IMR-90 (cell line): ENCODE measurements at regions not wholly inside any gene's neighbourhood (a gene's known extent, or its start where the extent isn't known, plus 50 kb on each side); places are given as distances from the start of the nearest gene placed in this dataset.

Experiments
- ATAC-seq: fragments of 200-7000 bp; cut with Tn5 transposase; 2 replicates; pipeline ENCODE4 v1.9.1; 2020; ENCODE audit warnings: low read depth, mild to moderate bottlenecking, moderate library complexity
- BruUV-seq: library from RNA; stranded (reverse); fragments of 400-500 nt; replicated peaks from 2 replicates; lab custom pipeline; 2021; lab: Mats Ljungman, UMichigan
- CTCF ChIA-PET: fragments of 300-600 bp; formaldehyde crosslinking; extraction: SDS; loops from one replicate; lab custom pipeline; 2021; ENCODE audit warnings: antibody characterized with exemption; lab: Yijun Ruan, JAX
- POLR2A ChIA-PET: fragments of 300-600 bp; sonication (Branson Sonifier 250); formaldehyde crosslinking; loops from one replicate; lab custom pipeline; 2022; ENCODE audit warnings: antibody characterized with exemption; ENCODE audit not compliant: unreplicated experiment; lab: Charles Lee
- DNase-seq: peaks from one replicate; pipeline ENCODE4 v3.0.0; 2013
- H2AFZ ChIP-seq: replicated peaks from 2 replicates; pipeline ENCODE3; 2013; ENCODE audit warnings: low read length, mild to moderate bottlenecking; ENCODE audit not compliant: poor library complexity
- H2AK5ac ChIP-seq: 2 replicates; pipeline ENCODE4 v1.6.1; 2013; ENCODE audit warnings: low read depth, low read length, inconsistent platforms
- H2AK9ac ChIP-seq: replicated peaks from 2 replicates; pipeline ENCODE3; 2013; ENCODE audit warnings: mild to moderate bottlenecking, low read depth, low read length, moderate library complexity; ENCODE audit not compliant: poor library complexity
- H2BK120ac ChIP-seq: 2 replicates; pipeline ENCODE4 v1.6.1; 2013; ENCODE audit warnings: low read depth, low read length, inconsistent platforms
- H2BK15ac ChIP-seq: 3 replicates; pipeline ENCODE4 v1.6.1; 2013; ENCODE audit warnings: low read depth, low read length, inconsistent platforms
- H2BK20ac ChIP-seq: 2 replicates; pipeline ENCODE4 v1.6.1; 2013; ENCODE audit warnings: low read depth, mild to moderate bottlenecking, inconsistent platforms, low read length, moderate library complexity
- H2BK5ac ChIP-seq: 2 replicates; pipeline ENCODE4 v1.6.1; 2013; ENCODE audit warnings: mild to moderate bottlenecking, low read depth, low read length, inconsistent platforms; ENCODE audit not compliant: poor library complexity, severe bottlenecking
- H3K14ac ChIP-seq: replicated peaks from 2 replicates; pipeline ENCODE4 v1.6.1; 2013; ENCODE audit warnings: low read depth, low read length, inconsistent platforms
- H3K18ac ChIP-seq: 2 replicates; pipeline ENCODE4 v1.6.1; 2013; ENCODE audit warnings: low read depth, low read length, control low read depth
- H3K23ac ChIP-seq: 2 replicates; pipeline ENCODE4 v1.6.1; 2013; ENCODE audit warnings: low read depth, low read length, inconsistent platforms
- H3K27ac ChIP-seq: 2 replicates; pipeline ENCODE4 v1.5.1; 2013; ENCODE audit warnings: mild to moderate bottlenecking, control low read depth, low read length; ENCODE audit not compliant: insufficient read depth
- H3K27me3 ChIP-seq: 2 replicates; pipeline ENCODE4 v1.6.1; 2013; ENCODE audit warnings: low read length; ENCODE audit not compliant: control insufficient read depth, insufficient read depth
- H3K36me3 ChIP-seq: 2 replicates; pipeline ENCODE4 v1.6.1; 2013; ENCODE audit warnings: low read length, mixed read lengths; ENCODE audit not compliant: control insufficient read depth, insufficient read depth
- H3K4ac ChIP-seq: 2 replicates; pipeline ENCODE4 v1.6.1; 2013; ENCODE audit warnings: low read depth, low read length, inconsistent platforms
- H3K4me1 ChIP-seq: 2 replicates; pipeline ENCODE4 v1.6.1; 2013; ENCODE audit warnings: low read length, mixed read lengths; ENCODE audit not compliant: control insufficient read depth, insufficient read depth
- H3K4me2 ChIP-seq: 2 replicates; pipeline ENCODE4 v1.6.1; 2013; ENCODE audit warnings: low read depth, mild to moderate bottlenecking, control low read depth, low read length, moderate library complexity
- H3K4me3 ChIP-seq: 2 replicates; pipeline ENCODE4 v1.5.1; 2013; ENCODE audit warnings: low read depth, mild to moderate bottlenecking, control low read depth, low read length, moderate library complexity; ENCODE audit not compliant: insufficient read depth
- H3K56ac ChIP-seq: 2 replicates; pipeline ENCODE4 v1.6.1; 2013; ENCODE audit warnings: low read length, inconsistent platforms; ENCODE audit not compliant: insufficient read depth; ENCODE audit errors: extremely low read depth
- H3K79me1 ChIP-seq, 2 experiments: 2 replicates each; pipeline ENCODE4 v1.6.1; 2013; ENCODE audit warnings: low read length in 2 of 2, inconsistent platforms in 1 of 2, low read depth in 1 of 2
- H3K9ac ChIP-seq: 2 replicates; pipeline ENCODE4 v1.6.1; 2013; ENCODE audit warnings: low read depth, low read length, control low read depth
- H3K9me1 ChIP-seq: 2 replicates; pipeline ENCODE4 v1.6.1; 2013; ENCODE audit warnings: low read length, inconsistent platforms; ENCODE audit not compliant: insufficient read depth
- H3K9me3 ChIP-seq: 2 replicates; pipeline ENCODE4 v1.6.1; 2013; ENCODE audit warnings: low read length; ENCODE audit not compliant: control insufficient read depth, insufficient read depth
- H4K20me1 ChIP-seq: 2 replicates; pipeline ENCODE4 v1.6.1; 2013; ENCODE audit warnings: low read length, inconsistent platforms; ENCODE audit not compliant: insufficient read depth
- H4K5ac ChIP-seq: 2 replicates; pipeline ENCODE4 v1.6.1; 2013; ENCODE audit warnings: mild to moderate bottlenecking, low read depth, low read length, control low read depth
- H4K8ac ChIP-seq, 2 experiments: 2 replicates each; pipeline ENCODE4 v1.6.1; 2013; ENCODE audit warnings: low read depth in 2 of 2, low read length in 2 of 2, control low read depth in 1 of 2, inconsistent platforms in 1 of 2
- H4K91ac ChIP-seq: 2 replicates; pipeline ENCODE4 v1.6.1; 2013; ENCODE audit warnings: low read depth, low read length, inconsistent platforms; ENCODE audit not compliant: insufficient read depth
- BHLHE40 ChIP-seq: fragments of 150-350 bp; IDR thresholded peaks from 2 replicates; pipeline ENCODE4 v1.6.1; 2016; ENCODE audit warnings: mild to moderate bottlenecking, low read depth, low read length
- CEBPB ChIP-seq: IDR thresholded peaks from 2 replicates; pipeline ENCODE4 v1.6.1; 2012; ENCODE audit warnings: low read depth, low read length, improper control_type of control experiment
- CHD1 ChIP-seq: IDR thresholded peaks from 2 replicates; pipeline ENCODE4 v1.6.1; 2012; ENCODE audit warnings: low read depth, low read length, improper control_type of control experiment
- FOS ChIP-seq: fragments of 150-350 bp; IDR thresholded peaks from 2 replicates; pipeline ENCODE4 v1.6.1; 2016; ENCODE audit warnings: low read depth, low read length
- MAFK ChIP-seq: IDR thresholded peaks from 2 replicates; pipeline ENCODE4 v1.6.1; 2012; ENCODE audit warnings: low read depth, low read length, improper control_type of control experiment
- MAZ ChIP-seq: IDR thresholded peaks from 2 replicates; pipeline ENCODE4 v1.6.1; 2012; ENCODE audit warnings: low read depth, mild to moderate bottlenecking, low read length, improper control_type of control experiment, moderate library complexity, borderline replicate concordance
- MXI1 ChIP-seq: IDR thresholded peaks from 2 replicates; pipeline ENCODE4 v1.6.1; 2012; ENCODE audit warnings: low read depth, mild to moderate bottlenecking, low read length, moderate library complexity, borderline replicate concordance
- NFE2L2 ChIP-seq: fragments of 150-350 bp; IDR thresholded peaks from 2 replicates; pipeline ENCODE4 v1.6.1; 2016; ENCODE audit warnings: low read depth, mild to moderate bottlenecking, low read length
- POLR2A ChIP-seq: IDR thresholded peaks from 2 replicates; pipeline ENCODE4 v1.6.1; 2012; ENCODE audit warnings: mild to moderate bottlenecking, low read depth, low read length
- RAD21 ChIP-seq: IDR thresholded peaks from 2 replicates; pipeline ENCODE4 v1.6.1; 2012; ENCODE audit warnings: low read length, improper control_type of control experiment
- RCOR1 ChIP-seq: IDR thresholded peaks from 2 replicates; pipeline ENCODE4 v1.6.1; 2012; ENCODE audit warnings: mild to moderate bottlenecking, low read length, improper control_type of control experiment; ENCODE audit not compliant: insufficient replicate concordance
- RFX5 ChIP-seq: IDR thresholded peaks from 2 replicates; pipeline ENCODE4 v1.8.0; 2012; ENCODE audit warnings: low read depth, mild to moderate bottlenecking, low read length, moderate library complexity
- SMC3 ChIP-seq: fragments of 150-350 bp; IDR thresholded peaks from 2 replicates; pipeline ENCODE4 v1.6.1; 2016; ENCODE audit warnings: low read depth, mild to moderate bottlenecking, antibody characterized with exemption, low read length, moderate library complexity
- WGBS, 2 experiments: methylation state at CpG; one replicate each; pipeline versions ENCODE4 v1.1.5 to v1.1.7; 2013; ENCODE audit warnings: missing lambda C conversion rate in 2 of 2; ENCODE audit not compliant: insufficient read length in 1 of 2; ENCODE audit errors: extremely low coverage in 2 of 2; 5-methylcytosine and 5-hydroxymethylcytosine counted together
- dilution Hi-C: fragments of 300-500 bp; cut with HindIII; formaldehyde crosslinking; loops from one replicate; pipeline ENCODE4 v1.14.3; 2018; ENCODE audit warnings: low sequenced_read_pairs; ENCODE audit not compliant: unreplicated experiment
- in situ Hi-C: fragments of 300-500 bp; cut with MboI; formaldehyde crosslinking; loops from 3 replicates; pipeline ENCODE4 v1.14.3; 2019; ENCODE audit warnings: low sequenced_read_pairs, inconsistent platforms, mixed read lengths
- intact Hi-C: fragments of 100-400 bp; cut with micrococcal nuclease; formaldehyde crosslinking; loops from 2 replicates; pipeline ENCODE4 v1.10.0; 2022
- TF ChIP-seq, protein P1 (sequence below): fragments of 150-350 bp; IDR thresholded peaks from 2 replicates; pipeline ENCODE4 v1.6.1; 2017; ENCODE audit warnings: mild to moderate bottlenecking, antibody characterized with exemption, low read length, low read depth

DNA sequence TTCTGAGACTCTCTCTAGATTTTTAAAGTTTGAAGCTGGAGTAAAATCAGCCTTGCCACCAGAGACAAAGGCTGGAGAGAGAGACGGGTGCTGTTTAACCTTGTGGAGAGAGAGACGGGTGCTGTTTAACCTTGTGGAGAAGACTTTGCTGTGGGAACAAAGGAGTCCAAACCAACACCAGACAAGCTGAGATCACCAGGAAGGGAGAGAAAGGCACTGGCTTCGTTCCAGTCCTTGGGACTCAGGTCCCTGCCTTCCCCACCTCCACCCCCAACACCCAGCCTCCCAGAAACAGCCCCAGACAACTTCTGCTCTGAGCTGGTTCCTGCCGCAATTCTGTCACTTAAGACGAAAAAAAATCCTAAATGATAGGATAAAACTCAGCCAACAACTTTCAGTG is 1389.3 kb downstream of the AACS start:
- ATAC-seq (no peak), DNase-seq (no peak)
- no peak overlapping the region for H3K23ac ChIP-seq
- no peaks in the 10 kb centered on the region for H3K27me3 ChIP-seq
- H3K36me3 ChIP-seq, result no peaks in the 10 kb centered on the region
- H4K8ac ChIP-seq, result no peak overlapping the region
- H3K9ac ChIP-seq, result no peak overlapping the region
- in situ Hi-C loops, result no loop called here
- H3K18ac ChIP-seq, result no peak overlapping the region
- H3K27ac ChIP-seq, result no peak overlapping the region
- H3K4me1 ChIP-seq, result no peaks in the 10 kb centered on the region
- no peak overlapping the region for H2AK9ac ChIP-seq
- peaks cover 25% of the 10 kb centered on the region for H3K9me3 ChIP-seq
- no peaks in the 10 kb centered on the region for H4K20me1 ChIP-seq
- H4K91ac ChIP-seq, result no peak overlapping the region
- ChIA-PET CTCF (no interaction called here), POLR2A (no interaction called here)
- no peak overlapping the region for H2AFZ ChIP-seq
- H2AK5ac ChIP-seq, result no peak overlapping the region
- no peak overlapping the region for H3K56ac ChIP-seq
- no peak overlapping the region for H2BK20ac ChIP-seq
- dilution Hi-C loops, result no loop called here
- H3K9me1 ChIP-seq, result no peaks in the 10 kb centered on the region
- no peak overlapping the region for H2BK5ac ChIP-seq
- TF ChIP-seq SMC3 (no peak), RFX5 (no peak), MAZ (no peak), CHD1 (no peak), NFE2L2 (no peak), MAFK (no peak), MXI1 (no peak), BHLHE40 (no peak), CEBPB (no peak), RAD21 (no peak), FOS (no peak), RCOR1 (no peak), POLR2A (no peak)
- TF ChIP-seq, protein P1, sequence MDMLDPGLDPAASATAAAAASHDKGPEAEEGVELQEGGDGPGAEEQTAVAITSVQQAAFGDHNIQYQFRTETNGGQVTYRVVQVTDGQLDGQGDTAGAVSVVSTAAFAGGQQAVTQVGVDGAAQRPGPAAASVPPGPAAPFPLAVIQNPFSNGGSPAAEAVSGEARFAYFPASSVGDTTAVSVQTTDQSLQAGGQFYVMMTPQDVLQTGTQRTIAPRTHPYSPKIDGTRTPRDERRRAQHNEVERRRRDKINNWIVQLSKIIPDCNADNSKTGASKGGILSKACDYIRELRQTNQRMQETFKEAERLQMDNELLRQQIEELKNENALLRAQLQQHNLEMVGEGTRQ, result no peak
- no TSS peak for BruUV-seq
- no peak overlapping the region for H3K4me2 ChIP-seq
- no peak overlapping the region for H3K14ac ChIP-seq
- intact Hi-C loops, result no loop called here
- no peak overlapping the region for H4K5ac ChIP-seq
- H2BK120ac ChIP-seq, result no peak overlapping the region
- no CpG with 5 or more reads among the region's 5 CpGs for WGBS, 2 experiments
- no peak overlapping the region for H2BK15ac ChIP-seq
- H3K4me3 ChIP-seq, result no peak overlapping the region
- no peaks in the 10 kb centered on the region for H3K79me1 ChIP-seq
- no peak overlapping the region for H3K4ac ChIP-seq
